Activated CD8-positive, alpha-beta T cell treated with anti-CD3 and anti-CD28 coated beads for 36 hours (primary cell): ENCODE measurements at regions not wholly inside any gene's neighbourhood (a gene's known extent, or its start where the extent isn't known, plus 50 kb on each side); places are given as distances from the start of the nearest gene placed in this dataset.

Source experiments
- ATAC-seq: fragments of 200-7000 bp; cut with Tn5 transposase; one replicate; pipeline ENCODE4 v1.10.0; 2021; ENCODE audit warnings: mild to moderate bottlenecking, moderate library complexity
- CTCF ChIA-PET: fragments of 350-600 bp; sonication (Branson Sonifier 250); formaldehyde crosslinking; loops from one replicate; lab custom pipeline; 2021; ENCODE audit warnings: antibody characterized with exemption; lab: Charles Lee
- POLR2A ChIA-PET: fragments of 350-600 bp; sonication (Branson Sonifier 250); formaldehyde crosslinking; loops from one replicate; lab custom pipeline; 2021; ENCODE audit warnings: antibody characterized with exemption; lab: Charles Lee
- DNase-seq: peaks from one replicate; pipeline ENCODE4 v3.0.0-alpha.2; 2020
- H3K27ac Mint-ChIP-seq: one replicate; pipeline ENCODE4 v1.8.0; 2021; ENCODE audit warnings: mild to moderate bottlenecking, mixed read lengths
- H3K27me3 Mint-ChIP-seq: one replicate; pipeline ENCODE4 v1.8.0; 2021; ENCODE audit warnings: mixed read lengths
- H3K36me3 Mint-ChIP-seq: one replicate; pipeline ENCODE4 v1.8.0; 2021; ENCODE audit warnings: low read depth, mixed read lengths
- H3K4me1 Mint-ChIP-seq: one replicate; pipeline ENCODE4 v1.8.0; 2021; ENCODE audit warnings: low read depth, mixed read lengths
- H3K4me3 Mint-ChIP-seq: one replicate; pipeline ENCODE4 v1.8.0; 2021; ENCODE audit warnings: mild to moderate bottlenecking, moderate library complexity, mixed read lengths
- H3K9me3 Mint-ChIP-seq: one replicate; pipeline ENCODE4 v1.8.0; 2021; ENCODE audit warnings: mixed read lengths
- CTCF ChIP-seq: fragments of 200-600 bp; IDR thresholded peaks from one replicate; pipeline ENCODE4 v1.8.0; 2022; ENCODE audit warnings: antibody characterized with exemption, mild to moderate bottlenecking
- intact Hi-C: fragments of 100-400 bp; cut with micrococcal nuclease; formaldehyde crosslinking; loops from one replicate; pipeline ENCODE4 v1.10.0; 2022

- intact Hi-C loops, result no loop called here
- no peak for ATAC-seq
Measured at GRCh38 chr6:117145940-117146339, 119.4 kb upstream of the VGLL2 start.

GRCh38 chr6:117149324-117149723, 116.0 kb upstream of the VGLL2 start:
- H3K4me1 Mint-ChIP-seq, result no peaks in the 10 kb centered on the region
- no peaks in the 10 kb centered on the region for H3K36me3 Mint-ChIP-seq
- POLR2A ChIA-PET, result no interaction called here
- CTCF ChIA-PET, result no interaction called here
- H3K4me3 Mint-ChIP-seq, result no peak overlapping the region
- intact Hi-C loops, result no loop called here
- DNase-seq (no peak), ATAC-seq (no peak)
- H3K9me3 Mint-ChIP-seq, result peaks cover 15% of the 10 kb centered on the region
- no peak for TF ChIP-seq CTCF
- no peaks in the 10 kb centered on the region for H3K27me3 Mint-ChIP-seq
- H3K27ac Mint-ChIP-seq, result no peak overlapping the region

More at GRCh38 chr6:117145940-117146339, 119.4 kb upstream of the VGLL2 start:
- Mint-ChIP-seq H3K4me3 (no peak overlapping the region), H3K4me1 (no peaks in the 10 kb centered on the region), H3K36me3 (no peaks in the 10 kb centered on the region), H3K27me3 (no peaks in the 10 kb centered on the region), H3K9me3 (peaks cover 6% of the 10 kb centered on the region), H3K27ac (no peak overlapping the region)
- CTCF ChIA-PET, result no interaction called here
- POLR2A ChIA-PET, result no interaction called here
- DNase-seq, result no peak
- TF ChIP-seq CTCF, result no peak

GRCh38 chr6:117156741-117157140, 108.6 kb upstream of the VGLL2 start:
- DNase-seq, result no peak
- no peak for ATAC-seq
- Mint-ChIP-seq H3K27me3 (no peaks in the 10 kb centered on the region), H3K4me3 (no peak overlapping the region), H3K4me1 (no peaks in the 10 kb centered on the region), H3K9me3 (peaks cover 3% of the 10 kb centered on the region), H3K27ac (no peak overlapping the region), H3K36me3 (no peaks in the 10 kb centered on the region)
- ChIA-PET CTCF (no interaction called here), POLR2A (no interaction called here)
- intact Hi-C loops, result no loop called here
- no peak for TF ChIP-seq CTCF

- intact Hi-C loops, result no loop called here
- Mint-ChIP-seq H3K27me3 (no peaks in the 10 kb centered on the region), H3K4me3 (no peak overlapping the region), H3K9me3 (no peaks in the 10 kb centered on the region), H3K36me3 (no peaks in the 10 kb centered on the region), H3K4me1 (no peaks in the 10 kb centered on the region), H3K27ac (no peak overlapping the region)
- no peak for TF ChIP-seq CTCF
- DNase-seq (no peak), ATAC-seq (no peak)
- ChIA-PET POLR2A (no interaction called here), CTCF (no interaction called here)
Measured at GRCh38 chr6:117157448-117157847, 107.9 kb upstream of the VGLL2 start.

GRCh38 chr6:117165911-117166499, 99.4 kb upstream of the VGLL2 start:
- no peak for ATAC-seq
- no peaks in the 10 kb centered on the region for H3K9me3 Mint-ChIP-seq

More at GRCh38 chr6:117165911-117166499, 99.4 kb upstream of the VGLL2 start:
- no peaks in the 10 kb centered on the region for H3K4me1 Mint-ChIP-seq
- DNase-seq, result no peak
- intact Hi-C loops, result no loop called here
- no peak for TF ChIP-seq CTCF
- H3K27me3 Mint-ChIP-seq, result no peaks in the 10 kb centered on the region
- H3K36me3 Mint-ChIP-seq, result no peaks in the 10 kb centered on the region
- no peak overlapping the region for H3K4me3 Mint-ChIP-seq
- H3K27ac Mint-ChIP-seq, result no peak overlapping the region
- CTCF ChIA-PET, result no interaction called here
- POLR2A ChIA-PET, result no interaction called here
